ENCODE measurements at regions not wholly inside any gene's neighbourhood (a gene's known extent, or its start where the extent isn't known, plus 50 kb on each side); places are given as distances from the start of the nearest gene placed in this dataset.

- no peak for DNase-seq (ENCODE audit: low read depth, low spot score)
- no peak overlapping the region for H3K27ac ChIP-seq (ENCODE audit: low read depth, low read length)
- ChIA-PET CTCF (no interaction called here), POLR2A (no interaction called here)
- H3K27me3 ChIP-seq (ENCODE audit: control insufficient read depth, insufficient read depth, low read length): no peaks in the 10 kb centered on the region
- TF ChIP-seq, protein P1, sequence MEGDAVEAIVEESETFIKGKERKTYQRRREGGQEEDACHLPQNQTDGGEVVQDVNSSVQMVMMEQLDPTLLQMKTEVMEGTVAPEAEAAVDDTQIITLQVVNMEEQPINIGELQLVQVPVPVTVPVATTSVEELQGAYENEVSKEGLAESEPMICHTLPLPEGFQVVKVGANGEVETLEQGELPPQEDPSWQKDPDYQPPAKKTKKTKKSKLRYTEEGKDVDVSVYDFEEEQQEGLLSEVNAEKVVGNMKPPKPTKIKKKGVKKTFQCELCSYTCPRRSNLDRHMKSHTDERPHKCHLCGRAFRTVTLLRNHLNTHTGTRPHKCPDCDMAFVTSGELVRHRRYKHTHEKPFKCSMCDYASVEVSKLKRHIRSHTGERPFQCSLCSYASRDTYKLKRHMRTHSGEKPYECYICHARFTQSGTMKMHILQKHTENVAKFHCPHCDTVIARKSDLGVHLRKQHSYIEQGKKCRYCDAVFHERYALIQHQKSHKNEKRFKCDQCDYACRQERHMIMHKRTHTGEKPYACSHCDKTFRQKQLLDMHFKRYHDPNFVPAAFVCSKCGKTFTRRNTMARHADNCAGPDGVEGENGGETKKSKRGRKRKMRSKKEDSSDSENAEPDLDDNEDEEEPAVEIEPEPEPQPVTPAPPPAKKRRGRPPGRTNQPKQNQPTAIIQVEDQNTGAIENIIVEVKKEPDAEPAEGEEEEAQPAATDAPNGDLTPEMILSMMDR (IDR thresholded peaks at IDR 0.05; ENCODE audit: low read depth, low read length): no peak
- no peaks in the 10 kb centered on the region for H3K9me3 ChIP-seq (ENCODE audit: control insufficient read depth, insufficient read depth, low read length)
- H3K4me3 ChIP-seq (ENCODE audit: low read depth, low read length): no peak overlapping the region
These were observed 1015.0 kb upstream of the RAG2 start for GRCh38 chr11:37613031-37613430.

DNA sequence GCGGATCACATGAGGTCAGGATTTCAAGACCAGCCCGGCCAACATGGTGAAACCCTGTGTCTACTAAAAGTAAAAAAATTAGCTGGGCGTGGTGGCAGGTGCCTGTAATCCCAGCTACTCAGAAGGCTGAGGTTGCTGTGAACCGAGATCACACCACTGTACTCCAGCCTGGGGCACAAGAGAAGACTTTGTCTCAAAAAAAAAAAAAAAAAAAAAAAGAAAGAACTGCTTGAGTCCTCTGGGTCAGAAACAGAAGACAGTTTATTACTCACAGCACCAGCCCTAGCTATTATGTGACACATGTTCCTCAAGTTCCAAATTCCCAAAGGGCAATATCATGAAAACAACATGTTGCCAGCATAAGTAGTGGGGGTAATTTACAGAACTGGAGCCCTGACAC lies 1014.1 kb upstream of the RAG2 start:
- TF ChIP-seq, protein P1 (IDR thresholded peaks at IDR 0.05; ENCODE audit: low read depth, low read length): no peak
- CTCF ChIA-PET: no interaction called here
- no peaks in the 10 kb centered on the region for H3K9me3 ChIP-seq (ENCODE audit: control insufficient read depth, insufficient read depth, low read length)

DNA sequence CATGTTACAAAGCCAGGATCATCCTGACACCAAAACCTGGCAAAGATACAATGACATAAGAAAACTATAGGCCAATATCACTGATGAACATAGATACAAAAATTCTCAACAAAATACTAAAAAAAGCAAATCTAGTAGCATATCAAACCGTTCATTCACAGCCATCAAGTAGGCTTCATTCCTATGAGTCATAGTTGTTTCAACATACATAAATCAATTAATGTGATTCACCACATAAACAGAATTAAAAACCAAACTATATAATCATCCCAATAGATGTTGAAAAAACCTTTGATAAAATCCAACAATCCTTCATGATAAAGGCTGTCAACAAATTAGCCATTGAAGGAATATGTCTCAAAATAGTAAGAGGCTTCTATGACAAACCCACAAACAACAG lies 1007.2 kb upstream of the RAG2 start:
- Histone ChIP-seq H3K27me3 (ENCODE audit: control insufficient read depth, insufficient read depth, low read length) (no peaks in the 10 kb centered on the region), H3K9me3 (ENCODE audit: control insufficient read depth, insufficient read depth, low read length) (no peaks in the 10 kb centered on the region), H3K4me3 (ENCODE audit: low read depth, low read length) (no peak overlapping the region), H3K27ac (ENCODE audit: low read depth, low read length) (no peak overlapping the region)
- DNase-seq (ENCODE audit: low read depth, low spot score): no peak
- ChIA-PET CTCF (no interaction called here), POLR2A (no interaction called here)
- TF ChIP-seq, protein P1 (IDR thresholded peaks at IDR 0.05; ENCODE audit: low read depth, low read length): no peak

More for the DNA sequence above, 1014.1 kb upstream of the RAG2 start:
- Histone ChIP-seq H3K27me3 (ENCODE audit: control insufficient read depth, insufficient read depth, low read length) (no peaks in the 10 kb centered on the region), H3K4me3 (ENCODE audit: low read depth, low read length) (no peak overlapping the region), H3K27ac (ENCODE audit: low read depth, low read length) (no peak overlapping the region)
- POLR2A ChIA-PET: no interaction called here
- DNase-seq (ENCODE audit: low read depth, low spot score): no peak

DNA sequence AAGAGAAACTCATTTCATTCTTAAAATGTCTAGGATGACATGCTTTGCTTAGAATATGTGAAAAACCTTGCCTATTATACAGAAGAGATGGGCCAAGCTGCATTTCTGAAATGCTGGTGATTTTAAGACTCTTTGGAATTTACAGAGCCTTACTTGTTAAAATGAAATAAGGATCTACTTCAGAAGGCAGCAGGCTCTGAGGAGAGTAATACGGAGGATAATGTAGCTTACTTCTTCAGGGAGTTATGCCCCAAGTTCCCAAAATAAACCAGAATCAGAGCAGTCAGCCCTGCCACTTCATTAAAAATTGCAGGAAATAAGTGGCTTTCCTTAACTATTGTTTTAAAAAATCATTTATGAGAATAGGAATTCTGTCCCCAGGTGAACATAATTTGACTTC lies 1000.3 kb upstream of the RAG2 start:
- Histone ChIP-seq H3K27me3 (ENCODE audit: control insufficient read depth, insufficient read depth, low read length) (no peaks in the 10 kb centered on the region), H3K9me3 (ENCODE audit: control insufficient read depth, insufficient read depth, low read length) (no peaks in the 10 kb centered on the region), H3K4me3 (ENCODE audit: low read depth, low read length) (no peak overlapping the region), H3K27ac (ENCODE audit: low read depth, low read length) (no peak overlapping the region)
- CTCF ChIA-PET: no interaction called here
- POLR2A ChIA-PET: no interaction called here
- DNase-seq (ENCODE audit: low read depth, low spot score): no peak
- TF ChIP-seq, protein P1 (IDR thresholded peaks at IDR 0.05; ENCODE audit: low read depth, low read length): no peak

DNA sequence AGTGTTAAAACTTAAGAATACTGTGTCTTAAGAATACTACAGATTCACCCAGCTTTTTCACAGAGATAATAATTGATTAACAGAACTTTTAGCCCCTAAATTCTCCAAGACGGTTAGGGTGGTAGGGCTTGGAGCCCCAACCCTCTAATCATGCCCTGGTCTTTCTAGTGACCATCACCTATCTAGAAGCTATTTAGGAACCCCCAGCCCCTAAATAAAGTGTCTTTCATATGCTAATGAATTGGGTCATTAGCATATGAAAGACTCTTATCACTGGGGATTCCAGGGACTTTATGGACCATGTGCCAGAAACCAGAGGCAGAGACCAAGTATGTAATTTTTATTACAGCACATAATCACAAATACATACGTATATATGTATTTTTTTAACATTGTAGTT lies 999.7 kb upstream of the RAG2 start:
- no peak overlapping the region for H3K4me3 ChIP-seq (ENCODE audit: low read depth, low read length)
- H3K27me3 ChIP-seq (ENCODE audit: control insufficient read depth, insufficient read depth, low read length): no peaks in the 10 kb centered on the region
- TF ChIP-seq, protein P1 (IDR thresholded peaks at IDR 0.05; ENCODE audit: low read depth, low read length): no peak
- no peaks in the 10 kb centered on the region for H3K9me3 ChIP-seq (ENCODE audit: control insufficient read depth, insufficient read depth, low read length)
- no peak overlapping the region for H3K27ac ChIP-seq (ENCODE audit: low read depth, low read length)
- ChIA-PET POLR2A (no interaction called here), CTCF (no interaction called here)
- no peak for DNase-seq (ENCODE audit: low read depth, low spot score)
